Left ventricle myocardium inferior (tissue), 1 donor: ENCODE measurements at regions not wholly inside any gene's neighbourhood (a gene's known extent, or its start where the extent isn't known, plus 50 kb on each side); places are given as distances from the start of the nearest gene placed in this dataset.

Source experiments
- DNase-seq: peaks from one replicate; pipeline ENCODE4 v3.0.0-alpha.2; 2020
- H3K27ac ChIP-seq: fragments of 200-600 bp; replicated peaks from 2 replicates; pipeline ENCODE4 v1.8.0; 2021
- H3K27me3 ChIP-seq: fragments of 200-600 bp; 2 replicates; pipeline ENCODE4 v1.8.0; 2021; ENCODE audit warnings: low read depth
- H3K36me3 ChIP-seq: fragments of 200-600 bp; 2 replicates; pipeline ENCODE4 v1.8.0; 2021
- H3K4me1 ChIP-seq: fragments of 200-600 bp; 2 replicates; pipeline ENCODE4 v1.8.0; 2021
- H3K4me3 ChIP-seq: fragments of 200-600 bp; 2 replicates; pipeline ENCODE4 v1.8.0; 2021; ENCODE audit warnings: mild to moderate bottlenecking, moderate library complexity
- H3K9me3 ChIP-seq: fragments of 200-600 bp; replicated peaks from 2 replicates; pipeline ENCODE4 v1.8.0; 2021
- CTCF ChIP-seq: fragments of 200-600 bp; IDR thresholded peaks from 2 replicates; pipeline ENCODE4 v1.8.0; 2021; ENCODE audit warnings: antibody characterized with exemption, mild to moderate bottlenecking, borderline replicate concordance
- intact Hi-C: fragments of 100-400 bp; cut with micrococcal nuclease; formaldehyde crosslinking; loops from one replicate; pipeline ENCODE4 v1.11.0; 2022
- donor health status: DM: no; HTN: yes; CAD: no; lungs with severe emphysema.

- no peak overlapping the region for H3K4me3 ChIP-seq
- intact Hi-C loops: no loop called here
- H3K4me1 ChIP-seq: peaks cover 3% of the 10 kb centered on the region
- no peaks in the 10 kb centered on the region for H3K36me3 ChIP-seq
- H3K9me3 ChIP-seq: no peaks in the 10 kb centered on the region
- H3K27ac ChIP-seq: no peak overlapping the region
- no peaks in the 10 kb centered on the region for H3K27me3 ChIP-seq
- DNase-seq: no peak
- TF ChIP-seq CTCF: no peak
Measured at GRCh38 chr13:73929287-73929932, 204.8 kb downstream of the KLF12 start.

- Histone ChIP-seq H3K4me3 (no peak overlapping the region), H3K9me3 (no peaks in the 10 kb centered on the region), H3K27me3 (no peaks in the 10 kb centered on the region), H3K4me1 (peaks cover 15% of the 10 kb centered on the region), H3K27ac (no peak overlapping the region), H3K36me3 (no peaks in the 10 kb centered on the region)
- no peak for TF ChIP-seq CTCF
- intact Hi-C loops: no loop called here
- no peak for DNase-seq
Measured at GRCh38 chr13:73924607-73925006, 209.6 kb downstream of the KLF12 start.

GRCh38 chr13:73922493-73923393 lies 211.5 kb downstream of the KLF12 start:
- DNase-seq: no peak
- Histone ChIP-seq H3K36me3 (no peaks in the 10 kb centered on the region), H3K27ac (no peak overlapping the region), H3K27me3 (no peaks in the 10 kb centered on the region), H3K4me1 (peaks cover 15% of the 10 kb centered on the region), H3K9me3 (no peaks in the 10 kb centered on the region), H3K4me3 (no peak overlapping the region)
- no peak for TF ChIP-seq CTCF
- intact Hi-C loops: no loop called here

- no peak for DNase-seq
- no peaks in the 10 kb centered on the region for H3K9me3 ChIP-seq
- H3K27me3 ChIP-seq: no peaks in the 10 kb centered on the region
- no peaks in the 10 kb centered on the region for H3K36me3 ChIP-seq
- no peak overlapping the region for H3K4me3 ChIP-seq
- TF ChIP-seq CTCF: no peak
- peaks cover 32% of the 10 kb centered on the region for H3K4me1 ChIP-seq
- no peak overlapping the region for H3K27ac ChIP-seq
- intact Hi-C loops: no loop called here
Measured at GRCh38 chr13:73918691-73919090, 215.5 kb downstream of the KLF12 start.

- no peaks in the 10 kb centered on the region for H3K27me3 ChIP-seq
- H3K27ac ChIP-seq: no peak overlapping the region
- H3K4me1 ChIP-seq: peaks cover 38% of the 10 kb centered on the region
- DNase-seq: no peak
- TF ChIP-seq CTCF: no peak
- no peaks in the 10 kb centered on the region for H3K36me3 ChIP-seq
- no peak overlapping the region for H3K4me3 ChIP-seq
- no peaks in the 10 kb centered on the region for H3K9me3 ChIP-seq
- intact Hi-C loops: no loop called here
Measured at GRCh38 chr13:73913751-73914518, 220.3 kb downstream of the KLF12 start.
